Natural killer cell (primary cell): ENCODE measurements at regions not wholly inside any gene's neighbourhood (a gene's known extent, or its start where the extent isn't known, plus 50 kb on each side); places are given as distances from the start of the nearest gene placed in this dataset.
"Not testable (repeated sequence)": the region's sequence is repeated elsewhere in the genome, so short reads cannot be mapped to it uniquely, and the experiment has no call there.

Source experiments
- ATAC-seq, 3 donors: fragments of 150-1000 bp in 2 of 3; fragments of 200-7000 bp in 1 of 3; cut with Tn5 transposase; 1 replicate in 1 of 3; 2 replicates in 2 of 3; pipeline ENCODE4 v1.10.0; 2021; ENCODE audit warnings: mild to moderate bottlenecking in 2 of 3, moderate library complexity in 2 of 3
- DNase-seq, 2 donors: peaks; one replicate each; pipeline versions ENCODE4 v3.0.0 to v3.0.0-alpha.2; 2013 to 2021; ENCODE audit warnings: mixed read lengths in 1 of 2
- H3K27ac ChIP-seq: one replicate; pipeline ENCODE4 v1.5.1; 2013; ENCODE audit warnings: mild to moderate bottlenecking, low read length
- H3K27me3 ChIP-seq: one replicate; pipeline ENCODE4 v1.6.1; 2013; ENCODE audit warnings: low read length; ENCODE audit not compliant: control insufficient read depth, insufficient read depth
- H3K36me3 ChIP-seq: one replicate; pipeline ENCODE4 v1.6.1; 2013; ENCODE audit warnings: low read length; ENCODE audit not compliant: control insufficient read depth, insufficient read depth
- H3K4me1 ChIP-seq: one replicate; pipeline ENCODE4 v1.6.1; 2013; ENCODE audit warnings: low read length; ENCODE audit not compliant: control insufficient read depth, insufficient read depth
- H3K4me3 ChIP-seq: one replicate; pipeline ENCODE4 v1.5.1; 2013; ENCODE audit warnings: low read length
- H3K9me3 ChIP-seq: one replicate; pipeline ENCODE4 v1.6.1; 2013; ENCODE audit warnings: low read length; ENCODE audit not compliant: control insufficient read depth, insufficient read depth
- H3K27ac Mint-ChIP-seq, 2 donors: one replicate each; pipeline ENCODE4 v1.8.0; 2022; ENCODE audit warnings: mild to moderate bottlenecking in 2 of 2, mixed read lengths in 2 of 2, moderate library complexity in 1 of 2
- H3K27me3 Mint-ChIP-seq, 2 donors: one replicate each; pipeline ENCODE4 v1.8.0; 2022; ENCODE audit warnings: low read depth in 2 of 2, mixed read lengths in 2 of 2
- H3K36me3 Mint-ChIP-seq: one replicate; pipeline ENCODE4 v1.8.0; 2022; ENCODE audit warnings: mixed read lengths
- H3K4me1 Mint-ChIP-seq, 2 donors: one replicate each; pipeline ENCODE4 v1.8.0; 2022; ENCODE audit warnings: mixed read lengths in 2 of 2
- H3K4me3 Mint-ChIP-seq: one replicate; pipeline ENCODE4 v1.8.0; 2022; ENCODE audit warnings: mild to moderate bottlenecking, moderate library complexity, mixed read lengths
- H3K9me3 Mint-ChIP-seq, 2 donors: one replicate each; pipeline ENCODE4 v1.8.0; 2022; ENCODE audit warnings: mixed read lengths in 2 of 2
- WGBS: methylation state at CpG from one replicate; pipeline ENCODE4 v1.1.7; 2013; ENCODE audit warnings: missing lambda C conversion rate; ENCODE audit not compliant: insufficient coverage; 5-methylcytosine and 5-hydroxymethylcytosine counted together
- intact Hi-C: fragments of 100-400 bp; cut with micrococcal nuclease; formaldehyde crosslinking; loops from one replicate; pipeline ENCODE4 v1.14.2; 2022
- TF ChIP-seq, protein P1 (sequence below): fragments of 200-600 bp; IDR thresholded peaks from one replicate; pipeline ENCODE4 v1.8.0; 2022; ENCODE audit warnings: antibody characterized with exemption

DNA sequence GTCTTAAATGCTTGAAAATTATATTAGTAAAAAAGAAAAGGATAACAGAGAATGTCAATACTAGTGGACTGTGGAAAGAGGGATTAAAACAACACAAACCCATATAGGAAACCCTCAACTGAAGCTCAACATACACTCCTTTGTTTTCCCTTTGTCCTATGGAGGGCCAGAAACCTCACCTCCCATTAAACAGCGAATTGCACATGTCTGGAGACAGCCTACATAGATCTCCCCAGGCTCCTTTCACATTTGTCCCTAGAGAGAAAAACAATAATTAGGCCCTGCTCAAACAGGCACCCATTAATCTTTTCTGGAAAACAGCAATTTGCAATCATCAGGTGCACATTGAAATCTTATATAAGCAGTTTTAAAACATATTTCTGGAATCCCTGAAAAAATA lies 87.6 kb upstream of the SEMA3D start:
- Histone ChIP-seq H3K27me3 (no peaks in the 10 kb centered on the region), H3K4me3 (no peak overlapping the region), H3K36me3 (no peaks in the 10 kb centered on the region), H3K27ac (no peak overlapping the region), H3K9me3 (no peaks in the 10 kb centered on the region), H3K4me1 (no peaks in the 10 kb centered on the region)
- peaks cover 12 to 15% of the 10 kb centered on the region in 2 donors for H3K9me3 Mint-ChIP-seq
- ATAC-seq = no peak
- no peaks in the 10 kb centered on the region for H3K36me3 Mint-ChIP-seq
- no peak for DNase-seq
- 89% methylated on average over 1 of the region's 1 CpG for WGBS
- TF ChIP-seq, protein P1, sequence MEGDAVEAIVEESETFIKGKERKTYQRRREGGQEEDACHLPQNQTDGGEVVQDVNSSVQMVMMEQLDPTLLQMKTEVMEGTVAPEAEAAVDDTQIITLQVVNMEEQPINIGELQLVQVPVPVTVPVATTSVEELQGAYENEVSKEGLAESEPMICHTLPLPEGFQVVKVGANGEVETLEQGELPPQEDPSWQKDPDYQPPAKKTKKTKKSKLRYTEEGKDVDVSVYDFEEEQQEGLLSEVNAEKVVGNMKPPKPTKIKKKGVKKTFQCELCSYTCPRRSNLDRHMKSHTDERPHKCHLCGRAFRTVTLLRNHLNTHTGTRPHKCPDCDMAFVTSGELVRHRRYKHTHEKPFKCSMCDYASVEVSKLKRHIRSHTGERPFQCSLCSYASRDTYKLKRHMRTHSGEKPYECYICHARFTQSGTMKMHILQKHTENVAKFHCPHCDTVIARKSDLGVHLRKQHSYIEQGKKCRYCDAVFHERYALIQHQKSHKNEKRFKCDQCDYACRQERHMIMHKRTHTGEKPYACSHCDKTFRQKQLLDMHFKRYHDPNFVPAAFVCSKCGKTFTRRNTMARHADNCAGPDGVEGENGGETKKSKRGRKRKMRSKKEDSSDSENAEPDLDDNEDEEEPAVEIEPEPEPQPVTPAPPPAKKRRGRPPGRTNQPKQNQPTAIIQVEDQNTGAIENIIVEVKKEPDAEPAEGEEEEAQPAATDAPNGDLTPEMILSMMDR = no peak
- H3K4me1 Mint-ChIP-seq = no peaks in the 10 kb centered on the region
- no peak overlapping the region for H3K4me3 Mint-ChIP-seq
- no peak overlapping the region for H3K27ac Mint-ChIP-seq
- intact Hi-C loops = no loop called here
- no peaks in the 10 kb centered on the region for H3K27me3 Mint-ChIP-seq

DNA sequence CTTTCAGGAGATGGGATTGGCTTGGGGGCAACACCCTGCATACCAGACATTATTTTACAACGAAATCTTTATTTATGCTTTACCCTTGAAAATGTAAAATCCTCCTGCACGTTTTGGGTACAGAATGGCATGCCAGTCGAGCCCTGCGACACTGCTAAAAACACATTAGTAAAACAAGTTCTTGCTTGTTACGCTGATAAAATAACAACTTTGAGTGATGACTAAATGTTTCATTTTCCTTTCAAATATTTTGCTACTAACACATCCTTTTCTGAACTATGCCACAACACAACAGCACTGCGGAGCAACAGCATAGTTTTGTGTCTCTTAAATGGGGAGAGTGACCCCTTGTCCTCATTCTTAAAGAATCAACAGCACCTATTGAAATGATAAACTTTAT lies 76.0 kb upstream of the SEMA3D start:
- Histone ChIP-seq H3K36me3 (no peaks in the 10 kb centered on the region), H3K4me1 (no peaks in the 10 kb centered on the region), H3K9me3 (no peaks in the 10 kb centered on the region), H3K27me3 (no peaks in the 10 kb centered on the region), H3K4me3 (no peak overlapping the region), H3K27ac (no peak overlapping the region)
- DNase-seq = no peak
- peaks cover 10% of the 10 kb centered on the region for H3K36me3 Mint-ChIP-seq
- no peaks in the 10 kb centered on the region for H3K27me3 Mint-ChIP-seq
- TF ChIP-seq, protein P1 = no peak
- WGBS = 85% methylated on average over 6 of the region's 6 CpGs
- H3K9me3 Mint-ChIP-seq = peaks cover 12 to 23% of the 10 kb centered on the region in 2 donors
- H3K27ac Mint-ChIP-seq = no peak overlapping the region
- no peak for ATAC-seq
- no peaks in the 10 kb centered on the region for H3K4me1 Mint-ChIP-seq
- intact Hi-C loops = no loop called here
- H3K4me3 Mint-ChIP-seq = no peak overlapping the region

DNA sequence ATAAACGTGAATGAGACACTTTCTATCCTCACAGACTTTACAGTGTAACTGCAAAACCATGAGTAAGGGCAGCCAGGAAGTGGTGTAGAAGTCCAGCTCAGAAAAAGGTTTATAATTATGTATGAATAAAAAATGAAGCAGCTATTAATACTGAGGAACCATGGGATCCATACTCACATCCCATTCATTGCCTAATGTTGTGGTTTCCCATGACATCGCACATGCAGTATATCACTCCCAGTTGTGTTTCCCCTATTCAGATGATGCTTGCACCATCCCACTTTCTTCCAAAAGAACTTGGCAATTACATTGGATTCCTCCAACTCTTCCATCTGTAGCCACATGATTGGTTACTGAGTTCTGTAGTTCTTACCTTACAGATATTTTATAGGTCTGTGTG lies 74.5 kb upstream of the SEMA3D start:
- Histone ChIP-seq H3K9me3 (no peaks in the 10 kb centered on the region), H3K4me1 (no peaks in the 10 kb centered on the region), H3K4me3 (no peak overlapping the region), H3K27me3 (no peaks in the 10 kb centered on the region), H3K27ac (no peak overlapping the region), H3K36me3 (no peaks in the 10 kb centered on the region)
- Mint-ChIP-seq H3K27ac (no peak overlapping the region), H3K9me3 (peaks cover 11 to 26% of the 10 kb centered on the region in 2 donors), H3K4me1 (no peaks in the 10 kb centered on the region), H3K27me3 (no peaks in the 10 kb centered on the region), H3K4me3 (no peak overlapping the region), H3K36me3 (peaks cover 10% of the 10 kb centered on the region)
- DNase-seq (no peak), ATAC-seq (no peak)
- intact Hi-C loops = no loop called here
- WGBS = 88% methylated on average over 1 of the region's 2 CpGs
- TF ChIP-seq, protein P1 = no peak

DNA sequence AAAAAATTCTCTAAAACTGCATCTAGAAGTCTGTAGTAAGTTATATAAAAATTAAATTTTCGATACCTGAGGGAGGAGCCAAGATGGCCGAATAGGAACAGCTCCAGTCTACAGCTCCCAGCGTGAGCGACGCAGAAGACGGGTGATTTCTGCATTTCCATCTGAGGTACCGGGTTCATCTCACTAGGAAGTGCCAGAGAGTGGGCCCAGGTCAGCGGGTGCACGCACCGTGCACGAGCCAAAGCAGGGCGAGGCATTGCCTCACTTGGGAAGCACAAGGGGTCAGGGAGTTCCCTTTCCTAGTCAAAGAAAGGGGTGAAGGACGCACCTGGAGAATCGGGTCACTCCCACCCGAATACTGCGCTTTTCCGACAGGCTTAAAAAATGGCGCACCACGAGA lies 62.9 kb upstream of the SEMA3D start:
- DNase-seq, H3K4me1 ChIP-seq, H3K27me3 Mint-ChIP-seq, H3K27me3 ChIP-seq, H3K36me3 Mint-ChIP-seq, H3K4me3 ChIP-seq, intact Hi-C loops, ATAC-seq, H3K4me3 Mint-ChIP-seq, H3K27ac ChIP-seq, H3K36me3 ChIP-seq, H3K4me1 Mint-ChIP-seq, H3K9me3 ChIP-seq, H3K27ac Mint-ChIP-seq: not testable (repeated sequence)
- WGBS = 96% methylated on average over 19 of the region's 19 CpGs
- peaks cover 11 to 20% of the 10 kb centered on the region in 2 donors for H3K9me3 Mint-ChIP-seq
